SK-N-MC (cell line): ENCODE measurements at regions not wholly inside any gene's neighbourhood (a gene's known extent, or its start where the extent isn't known, plus 50 kb on each side); places are given as distances from the start of the nearest gene placed in this dataset.

Source experiments
- DNase-seq: peaks from one replicate; pipeline ENCODE4 v3.0.0-alpha.2; 2011; ENCODE audit warnings: low read depth, low spot score
- H3K27ac ChIP-seq: fragments of 200-600 bp; sonication (generic); 2 replicates; pipeline ENCODE4 v1.5.1; 2016; ENCODE audit warnings: mixed run types
- H3K36me3 ChIP-seq: fragments of 200-600 bp; sonication (generic); 2 replicates; pipeline ENCODE4 v1.6.1; 2017; ENCODE audit warnings: antibody characterized with exemption, low read length, mixed read lengths; ENCODE audit not compliant: insufficient read depth
- H3K4me3 ChIP-seq: fragments of 200-600 bp; sonication (generic); 2 replicates; pipeline ENCODE4 v1.5.1; 2016
- H3K9ac ChIP-seq: fragments of 200-600 bp; sonication (generic); 2 replicates; pipeline ENCODE4 v1.8.0; 2017; ENCODE audit warnings: mixed run types, mixed read lengths; ENCODE audit not compliant: insufficient read length
- H3K9me3 ChIP-seq: fragments of 200-600 bp; sonication (generic); 2 replicates; pipeline ENCODE4 v1.6.1; 2017; ENCODE audit warnings: low read depth, mild to moderate bottlenecking, antibody characterized with exemption, low read length, moderate library complexity, mixed read lengths
- EZH2 ChIP-seq: fragments of 200-600 bp; sonication (generic); IDR thresholded peaks from one replicate; pipeline ENCODE4 v1.6.1; 2017; ENCODE audit warnings: antibody characterized with exemption
- FOXP2 ChIP-seq: optimal IDR thresholded peaks from 2 replicates; pipeline ENCODE3; 2011; ENCODE audit warnings: mild to moderate bottlenecking, moderate library complexity; ENCODE audit not compliant: insufficient read depth; ENCODE audit errors: extremely low read length, control extremely low read depth
- POLR2AphosphoS5 ChIP-seq: IDR thresholded peaks from 2 replicates; pipeline ENCODE4 v1.6.1; 2012; ENCODE audit warnings: mild to moderate bottlenecking, low read depth, low read length, borderline replicate concordance

DNA sequence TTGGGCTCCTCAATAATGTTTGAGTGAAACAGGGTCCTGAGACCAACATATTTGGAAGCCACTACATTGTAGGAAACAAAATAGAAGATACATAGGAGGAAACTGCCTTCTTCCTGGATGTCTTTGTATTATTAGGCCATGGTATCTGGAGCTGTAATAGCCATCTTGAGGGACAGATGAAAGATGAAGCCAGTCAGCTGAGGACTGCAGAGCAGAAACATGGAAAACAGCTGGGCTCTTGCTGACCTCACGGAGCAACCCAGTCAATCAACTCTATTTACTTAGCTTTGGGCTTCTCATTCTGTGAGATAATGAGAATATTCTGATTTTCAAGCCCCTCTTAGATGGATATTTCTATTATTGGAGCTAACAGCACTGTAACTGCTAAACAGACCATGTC is 962.4 kb downstream of the BCL11B start:
- Histone ChIP-seq H3K9ac (no peak overlapping the region), H3K9me3 (peaks cover 2% of the 10 kb centered on the region; the same call in 1 of the 2 replicates), H3K4me3 (no peak overlapping the region), H3K36me3 (no peaks in the 10 kb centered on the region), H3K27ac (no peak overlapping the region)
- TF ChIP-seq EZH2 (no peak), FOXP2 (no peak), POLR2AphosphoS5 (no peak)
- DNase-seq: no peak

DNA sequence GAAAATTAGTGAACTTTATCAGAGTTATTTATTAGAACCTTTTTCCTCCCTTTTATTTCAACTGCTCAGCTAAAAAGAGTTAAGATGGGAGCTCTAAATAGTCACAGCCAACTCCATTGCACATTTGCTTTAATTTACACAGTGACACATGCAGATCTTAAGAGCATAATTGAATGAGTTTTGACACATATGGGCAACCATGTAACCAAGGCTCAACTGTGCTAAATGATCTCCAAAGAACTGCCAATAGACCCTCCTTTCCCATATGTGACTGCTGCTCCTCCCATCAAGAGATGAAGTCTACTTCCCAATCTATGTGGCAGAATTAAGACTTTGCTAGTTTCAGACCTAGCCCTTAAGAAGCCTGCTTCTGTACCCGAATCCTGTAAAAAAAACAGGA is 960.0 kb downstream of the BCL11B start:
- TF ChIP-seq POLR2AphosphoS5: no peak
- TF ChIP-seq EZH2: no peak
- no peak for TF ChIP-seq FOXP2
- Histone ChIP-seq H3K9ac (no peak overlapping the region), H3K27ac (no peak overlapping the region), H3K36me3 (no peaks in the 10 kb centered on the region), H3K9me3 (no peaks in the 10 kb centered on the region), H3K4me3 (no peak overlapping the region)
- no peak for DNase-seq

DNA sequence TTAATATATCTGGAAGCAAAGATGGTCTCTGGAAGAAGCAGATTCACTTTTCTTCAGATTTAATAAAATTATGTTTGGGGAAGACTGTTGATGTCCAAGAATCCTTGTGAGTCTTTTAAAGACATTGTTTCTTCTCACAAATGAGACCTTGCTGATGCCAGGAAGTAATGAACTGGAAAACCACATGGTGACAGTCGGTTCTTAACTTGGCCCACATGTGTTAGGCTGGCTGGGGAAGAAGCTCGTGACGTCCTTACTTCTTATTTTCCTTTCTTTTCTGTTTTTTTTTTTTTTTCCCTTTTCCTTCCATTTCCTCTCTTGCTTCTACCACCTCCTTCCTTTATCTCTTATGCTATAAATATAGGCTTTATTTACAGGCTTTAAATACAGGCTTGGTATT is 950.2 kb downstream of the BCL11B start:
- no peak for TF ChIP-seq EZH2
- no peak for TF ChIP-seq POLR2AphosphoS5

DNA sequence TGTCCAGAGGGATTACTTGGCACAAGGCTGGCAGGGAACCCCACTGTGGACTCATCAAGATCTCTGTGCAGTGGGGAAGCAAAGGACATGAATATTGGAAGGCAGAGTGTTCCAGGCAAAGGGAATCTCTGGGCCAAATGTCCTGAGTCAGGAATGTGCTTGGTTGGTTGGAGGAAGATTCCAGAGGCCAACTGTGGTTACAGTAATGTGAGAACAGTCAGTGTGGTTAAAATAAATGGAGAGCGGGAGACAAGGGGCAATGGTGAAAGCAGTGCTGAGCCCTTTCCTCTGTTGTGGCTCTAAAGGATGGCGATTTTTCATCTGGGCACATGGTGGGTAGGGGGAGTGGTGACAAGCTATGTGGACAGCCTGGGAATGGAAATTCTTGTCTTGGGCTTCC is 948.2 kb downstream of the BCL11B start:
- no peaks in the 10 kb centered on the region for H3K36me3 ChIP-seq
- H3K27ac ChIP-seq: no peak overlapping the region
- no peak overlapping the region for H3K4me3 ChIP-seq
- no peak for DNase-seq
- H3K9ac ChIP-seq: no peak overlapping the region
- TF ChIP-seq FOXP2 (no peak), EZH2 (no peak), POLR2AphosphoS5 (no peak)
- H3K9me3 ChIP-seq: no peaks in the 10 kb centered on the region; the same call in 1 of the 2 replicates

More for the DNA sequence above, 950.2 kb downstream of the BCL11B start:
- DNase-seq: no peak
- H3K27ac ChIP-seq: no peak overlapping the region
- H3K4me3 ChIP-seq: no peak overlapping the region
- no peaks in the 10 kb centered on the region; the same call in 1 of the 2 replicates for H3K9me3 ChIP-seq
- H3K9ac ChIP-seq: no peak overlapping the region
- H3K36me3 ChIP-seq: no peaks in the 10 kb centered on the region

DNA sequence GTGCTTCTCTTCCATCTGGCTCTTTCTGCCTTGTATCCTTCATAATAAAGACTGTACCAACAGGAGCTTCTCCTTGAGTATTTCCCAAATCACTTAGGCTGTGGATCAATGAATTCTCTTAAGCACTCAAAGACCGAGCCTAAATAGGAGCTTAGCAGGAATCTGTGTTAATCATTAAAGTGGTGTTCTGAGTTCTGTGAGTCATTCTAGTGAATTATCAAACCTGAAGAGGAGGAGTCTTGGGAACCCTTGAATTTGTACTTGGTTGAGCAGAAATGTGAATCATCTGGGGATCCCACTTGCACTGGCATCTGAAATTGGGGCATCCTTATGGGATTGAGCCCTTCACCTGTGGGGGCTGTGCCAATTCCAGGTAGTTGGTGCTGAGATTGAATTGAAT is 946.2 kb downstream of the BCL11B start:
- DNase-seq: no peak
- Histone ChIP-seq H3K27ac (no peak overlapping the region), H3K9ac (no peak overlapping the region), H3K36me3 (no peaks in the 10 kb centered on the region), H3K9me3 (0 out of 2 replicates have a peak, but pooled peaks cover under 1% of the 10 kb centered on the region), H3K4me3 (no peak overlapping the region)
- TF ChIP-seq FOXP2 (no peak), POLR2AphosphoS5 (no peak), EZH2 (no peak)

DNA sequence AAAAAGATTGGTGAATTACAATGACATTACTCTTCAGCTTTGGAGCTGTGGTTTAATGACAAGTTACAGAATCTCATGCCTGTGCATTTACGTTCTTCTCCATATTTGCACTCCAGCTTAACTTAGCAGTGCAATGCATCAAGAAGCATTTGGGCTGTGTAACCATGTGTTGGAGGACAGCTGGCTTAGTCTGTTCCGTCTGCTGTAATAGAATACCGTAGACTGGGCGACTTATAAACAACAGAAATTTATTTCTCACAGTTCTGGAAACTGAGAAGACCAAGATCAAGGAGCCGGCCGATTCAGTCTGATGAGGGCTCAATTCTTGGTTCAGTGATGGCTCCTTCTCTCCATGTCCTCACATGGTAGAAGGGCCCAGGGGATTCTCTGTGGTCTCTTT is 943.5 kb downstream of the BCL11B start:
- Histone ChIP-seq H3K9ac (no peak overlapping the region), H3K9me3 (peaks cover 17% of the 10 kb centered on the region; the same call in 1 of the 2 replicates), H3K4me3 (no peak overlapping the region), H3K36me3 (no peaks in the 10 kb centered on the region), H3K27ac (no peak overlapping the region)
- TF ChIP-seq EZH2: no peak
- TF ChIP-seq FOXP2: no peak
- TF ChIP-seq POLR2AphosphoS5: no peak
- DNase-seq: no peak

DNA sequence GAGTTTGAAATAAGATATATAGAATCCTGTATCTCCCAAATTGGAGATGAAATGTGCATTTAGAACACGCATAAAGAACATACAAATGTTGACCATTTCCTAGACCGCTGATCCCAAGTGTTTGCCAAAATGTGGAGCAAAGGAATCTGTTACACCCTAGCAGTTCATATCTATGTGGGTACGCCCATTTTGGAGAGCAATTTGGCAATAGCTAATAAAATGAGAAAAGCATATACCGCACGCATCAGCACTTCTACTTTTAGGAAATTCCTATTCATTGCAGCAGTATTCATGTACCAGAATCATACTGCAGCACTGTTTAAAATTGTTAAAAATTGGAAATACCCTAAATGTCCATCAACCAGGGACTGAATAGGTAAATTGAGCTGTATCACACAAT is 937.8 kb downstream of the BCL11B start:
- no peak overlapping the region for H3K27ac ChIP-seq
- H3K4me3 ChIP-seq: no peak overlapping the region
- H3K9me3 ChIP-seq: peaks cover 17% of the 10 kb centered on the region; the same call in 1 of the 2 replicates
- no peaks in the 10 kb centered on the region for H3K36me3 ChIP-seq
- no peak overlapping the region for H3K9ac ChIP-seq
- no peak for DNase-seq
- TF ChIP-seq FOXP2 (no peak), EZH2 (no peak), POLR2AphosphoS5 (no peak)

DNA sequence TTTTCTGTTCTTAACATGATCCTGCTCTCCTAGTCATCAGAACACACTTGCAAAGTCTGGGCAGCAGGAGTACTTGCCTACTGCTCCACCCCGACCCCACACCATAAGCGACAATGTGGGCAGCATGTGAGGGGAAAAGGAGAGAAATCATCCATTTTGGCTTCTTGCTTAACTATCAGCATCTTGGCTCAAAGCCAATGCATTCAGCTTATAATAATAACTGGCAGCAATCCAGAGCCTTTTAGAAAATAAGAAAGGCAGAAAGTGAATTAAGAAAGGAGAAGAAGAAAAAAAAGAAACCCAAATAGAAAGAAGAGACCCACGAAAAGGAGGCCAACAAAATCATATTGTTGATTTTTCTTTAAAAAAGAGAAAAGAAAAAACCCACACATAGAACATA is 930.8 kb downstream of the BCL11B start:
- Histone ChIP-seq H3K9ac (no peak overlapping the region), H3K27ac (no peak overlapping the region), H3K36me3 (no peaks in the 10 kb centered on the region), H3K4me3 (no peak overlapping the region), H3K9me3 (no peaks in the 10 kb centered on the region)
- peak; percentile 28 for DNase-seq
- TF ChIP-seq FOXP2: no peak
- TF ChIP-seq POLR2AphosphoS5: no peak
- no peak for TF ChIP-seq EZH2

DNA sequence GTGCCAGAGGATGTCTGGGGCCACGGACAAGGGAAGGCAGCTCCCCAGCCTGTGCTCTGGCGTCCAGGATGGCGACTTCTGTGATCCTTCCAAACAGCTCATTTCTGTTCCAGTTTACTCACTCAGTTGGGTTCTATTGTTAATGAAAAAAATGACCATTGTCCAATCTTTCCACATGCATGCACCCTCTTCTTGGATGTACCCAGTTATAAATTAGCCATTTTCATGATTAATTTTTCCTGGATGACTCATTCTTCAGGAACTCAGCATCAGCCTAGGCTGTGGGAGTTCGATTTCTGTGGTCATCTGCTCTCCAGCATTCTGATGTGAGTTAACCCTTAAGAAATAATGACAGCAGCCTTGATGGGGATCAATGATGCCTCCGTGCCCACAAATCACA is 926.8 kb downstream of the BCL11B start:
- Histone ChIP-seq H3K9me3 (no peaks in the 10 kb centered on the region), H3K27ac (no peak overlapping the region), H3K9ac (no peak overlapping the region), H3K4me3 (no peak overlapping the region), H3K36me3 (no peaks in the 10 kb centered on the region)
- no peak for DNase-seq
- no peak for TF ChIP-seq FOXP2
